AG09319 (cell line): ENCODE measurements at regions not wholly inside any gene's neighbourhood (a gene's known extent, or its start where the extent isn't known, plus 50 kb on each side); places are given as distances from the start of the nearest gene placed in this dataset.

Source experiments
- DNase-seq: peaks from one replicate; pipeline ENCODE4 v3.0.0-alpha.2; 2010; ENCODE audit warnings: low read depth; ENCODE audit errors: extremely low read depth
- TF ChIP-seq, protein P1 (sequence below): IDR thresholded peaks from 2 replicates; pipeline ENCODE4 v1.5.1; 2011; ENCODE audit warnings: low read depth, mild to moderate bottlenecking, inconsistent platforms, low read length, moderate library complexity

DNA sequence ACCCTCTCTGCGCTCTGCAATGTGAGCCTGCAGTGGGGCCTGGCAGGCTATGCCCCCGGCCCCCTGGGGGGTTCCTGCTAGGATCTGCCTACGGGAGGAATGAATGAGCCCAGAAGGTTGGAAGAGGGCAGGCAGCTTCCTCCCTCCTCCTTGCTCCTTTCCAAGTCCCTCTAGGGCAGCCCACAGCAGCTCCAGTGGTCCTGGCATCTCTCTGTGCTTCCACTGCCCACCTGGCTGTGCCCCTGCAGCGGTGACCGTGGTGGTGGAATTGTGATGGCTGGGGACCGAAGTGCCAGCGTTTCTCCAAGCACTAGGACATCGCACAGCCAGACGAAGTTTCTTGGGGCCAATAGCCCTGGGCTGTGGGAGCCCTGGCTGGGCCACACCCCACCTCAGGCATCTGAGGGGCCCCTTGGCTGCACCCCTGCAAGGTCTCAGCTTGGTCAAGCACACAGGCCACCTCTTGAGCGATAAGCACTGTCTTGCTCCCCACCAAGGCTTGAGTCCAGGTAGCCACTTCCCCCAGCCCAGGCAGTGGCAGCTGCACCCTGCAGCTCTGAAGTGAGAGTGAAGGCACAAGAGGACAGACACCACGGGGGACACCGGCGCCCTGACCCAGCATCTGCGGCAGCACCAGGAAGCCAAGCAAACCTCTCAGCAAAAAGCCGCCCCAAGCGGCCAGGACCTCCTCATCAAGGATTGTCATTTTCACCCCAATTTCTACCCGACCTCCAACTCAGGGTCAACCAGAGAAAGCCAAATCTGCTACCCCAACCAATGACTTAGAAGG, 346.3 kb downstream of the CTTN start:
- no peak for DNase-seq
- TF ChIP-seq, protein P1, sequence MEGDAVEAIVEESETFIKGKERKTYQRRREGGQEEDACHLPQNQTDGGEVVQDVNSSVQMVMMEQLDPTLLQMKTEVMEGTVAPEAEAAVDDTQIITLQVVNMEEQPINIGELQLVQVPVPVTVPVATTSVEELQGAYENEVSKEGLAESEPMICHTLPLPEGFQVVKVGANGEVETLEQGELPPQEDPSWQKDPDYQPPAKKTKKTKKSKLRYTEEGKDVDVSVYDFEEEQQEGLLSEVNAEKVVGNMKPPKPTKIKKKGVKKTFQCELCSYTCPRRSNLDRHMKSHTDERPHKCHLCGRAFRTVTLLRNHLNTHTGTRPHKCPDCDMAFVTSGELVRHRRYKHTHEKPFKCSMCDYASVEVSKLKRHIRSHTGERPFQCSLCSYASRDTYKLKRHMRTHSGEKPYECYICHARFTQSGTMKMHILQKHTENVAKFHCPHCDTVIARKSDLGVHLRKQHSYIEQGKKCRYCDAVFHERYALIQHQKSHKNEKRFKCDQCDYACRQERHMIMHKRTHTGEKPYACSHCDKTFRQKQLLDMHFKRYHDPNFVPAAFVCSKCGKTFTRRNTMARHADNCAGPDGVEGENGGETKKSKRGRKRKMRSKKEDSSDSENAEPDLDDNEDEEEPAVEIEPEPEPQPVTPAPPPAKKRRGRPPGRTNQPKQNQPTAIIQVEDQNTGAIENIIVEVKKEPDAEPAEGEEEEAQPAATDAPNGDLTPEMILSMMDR = no peak

DNA sequence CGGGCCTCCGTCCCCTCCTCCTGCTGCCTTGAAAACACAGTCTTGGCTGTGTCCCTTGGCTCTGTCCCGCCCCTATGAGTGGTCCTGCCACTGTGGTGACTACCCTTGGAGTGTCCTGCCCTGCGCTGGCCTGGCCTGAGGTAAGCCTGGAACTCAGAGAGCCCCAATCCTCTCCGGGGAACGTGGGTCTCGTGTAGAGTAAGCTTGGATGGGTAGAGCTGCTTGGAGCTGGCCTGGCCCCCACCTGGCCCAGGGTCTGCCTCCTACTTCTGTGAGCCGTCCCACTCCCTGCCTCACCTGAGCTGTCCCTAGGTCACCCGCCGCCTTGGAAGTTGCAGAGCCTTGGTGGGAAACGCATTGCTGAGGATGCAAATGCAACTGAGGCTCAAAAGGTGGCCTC, 347.1 kb downstream of the CTTN start:
- TF ChIP-seq, protein P1 = no peak
- no peak for DNase-seq

DNA sequence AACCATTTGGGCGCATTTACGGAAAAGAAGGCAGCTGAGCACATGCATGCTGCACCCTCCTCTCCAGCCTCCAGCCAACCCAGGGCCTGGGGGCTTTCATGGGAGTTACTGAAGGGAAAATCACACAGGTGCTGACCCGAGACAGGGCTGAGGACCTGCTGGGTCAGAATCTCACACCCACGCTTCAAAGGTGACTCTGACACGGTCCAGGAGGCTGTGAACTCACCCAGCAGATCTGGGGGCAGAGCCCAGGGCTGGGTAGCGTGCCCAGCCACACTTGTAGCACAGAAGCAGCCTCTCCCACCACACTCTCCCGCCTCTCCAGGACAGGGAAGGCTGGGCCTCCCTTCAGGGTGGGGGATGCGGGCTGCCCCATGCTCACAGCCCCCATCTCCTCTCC, 347.6 kb downstream of the CTTN start:
- TF ChIP-seq, protein P1 = no peak
- DNase-seq = no peak

DNA sequence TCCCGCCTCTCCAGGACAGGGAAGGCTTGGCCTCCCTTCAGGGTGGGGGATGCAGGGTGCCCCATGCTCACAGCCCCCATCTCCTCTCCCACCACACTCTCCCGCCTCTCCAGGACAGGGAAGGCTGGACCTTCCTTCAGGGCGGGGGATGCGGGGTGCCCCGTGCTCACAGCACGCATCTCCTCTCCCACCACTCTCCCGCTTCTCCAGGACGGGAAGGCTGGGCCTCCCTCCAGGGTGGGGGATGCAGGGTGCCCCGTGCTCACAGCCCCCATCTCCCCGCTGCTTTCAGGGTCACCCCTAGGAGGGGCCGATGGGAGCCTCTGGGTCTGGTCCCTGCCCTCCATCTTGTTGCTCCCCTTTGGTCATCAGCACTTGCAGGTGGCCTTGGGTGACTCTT, 348.0 kb downstream of the CTTN start:
- DNase-seq = no peak
- TF ChIP-seq, protein P1 = no peak

DNA sequence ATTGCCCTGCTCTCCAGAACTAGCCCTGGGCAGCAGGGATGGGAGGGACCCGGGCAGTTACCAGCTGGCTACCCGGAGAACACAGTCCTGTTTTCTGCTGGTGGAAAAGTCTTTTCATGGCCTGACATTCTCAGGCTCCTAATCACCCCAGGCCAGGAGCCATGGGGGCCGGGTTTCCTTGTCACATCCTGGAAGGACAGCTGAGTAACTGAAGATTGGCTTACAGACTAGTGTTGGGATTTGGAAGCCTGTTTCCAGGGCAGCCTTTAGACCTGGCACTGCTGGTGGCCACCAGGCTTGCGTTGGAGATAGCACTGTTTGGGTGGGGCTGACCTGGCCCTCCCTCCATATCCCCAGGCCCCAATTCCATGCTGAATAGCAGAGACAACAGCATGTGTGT, 349.0 kb downstream of the CTTN start:
- TF ChIP-seq, protein P1 = no peak
- no peak for DNase-seq

DNA sequence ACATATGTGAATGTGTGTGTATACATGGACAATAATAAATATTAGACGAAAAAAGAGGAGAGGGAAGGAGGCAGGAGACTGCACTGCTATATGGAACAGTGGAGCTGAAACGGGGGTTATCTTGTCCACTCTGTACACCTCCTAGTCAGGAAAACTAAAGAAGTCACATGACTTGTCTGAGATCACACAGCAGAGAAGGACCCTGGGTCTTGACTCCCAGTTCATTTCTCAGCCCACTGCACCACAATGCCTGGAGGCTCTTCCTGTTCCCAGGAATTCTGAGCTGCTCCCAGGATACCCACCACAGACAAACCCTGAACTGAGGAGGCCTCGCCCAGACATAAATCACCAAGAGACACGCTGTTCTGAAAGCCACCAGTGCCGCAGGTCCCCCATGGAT, 349.6 kb downstream of the CTTN start:
- DNase-seq = no peak
- TF ChIP-seq, protein P1 = no peak

DNA sequence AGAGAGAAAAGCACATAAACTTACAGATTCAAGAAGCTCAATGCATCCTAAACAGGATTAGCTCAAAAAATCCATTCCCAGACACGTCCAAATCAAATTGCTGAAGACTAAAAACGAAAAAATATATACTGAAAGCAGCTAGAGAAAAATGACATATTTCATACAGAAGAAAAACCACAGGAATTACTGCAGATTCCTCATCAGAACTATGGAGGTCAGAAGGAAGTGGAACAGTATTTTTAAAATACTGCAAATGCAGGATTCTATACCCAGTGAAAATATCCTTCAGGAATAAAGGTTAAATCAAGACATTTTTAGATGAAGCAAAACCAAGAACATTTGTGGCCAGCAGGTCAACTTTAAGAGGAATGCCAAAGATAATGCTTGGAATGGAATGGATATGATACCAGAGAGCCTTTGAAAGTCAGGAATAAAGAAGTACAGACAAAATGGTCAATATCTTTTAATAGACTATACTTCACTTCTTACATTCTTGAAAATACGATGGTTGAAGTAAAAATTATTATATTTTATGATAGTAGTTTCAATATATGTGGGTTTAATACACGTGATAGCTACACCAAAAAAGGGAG, 352.9 kb downstream of the CTTN start:
- DNase-seq = no peak
- TF ChIP-seq, protein P1 = no peak
